AG09309 (cell line): ENCODE measurements at regions not wholly inside any gene's neighbourhood (a gene's known extent, or its start where the extent isn't known, plus 50 kb on each side); places are given as distances from the start of the nearest gene placed in this dataset.

Source experiments
- DNase-seq: peaks from one replicate; pipeline ENCODE4 v3.0.0-alpha.2; 2010; ENCODE audit warnings: low read depth
- H3K4me3 ChIP-seq: 2 replicates; pipeline ENCODE4 v1.5.1; 2011; ENCODE audit warnings: mild to moderate bottlenecking, low read depth, low read length, moderate library complexity; ENCODE audit not compliant: control insufficient read depth
- CTCF ChIP-seq: IDR thresholded peaks from 2 replicates; pipeline ENCODE4 v1.5.1; 2011; ENCODE audit warnings: mild to moderate bottlenecking, low read depth, low read length, inconsistent platforms; ENCODE audit not compliant: insufficient read depth, control insufficient read depth; ENCODE audit errors: missing control alignments

- TF ChIP-seq CTCF = no peak
- H3K4me3 ChIP-seq = no peak overlapping the region
- DNase-seq = no peak
Observed at GRCh38 chr4:173937631-173938270, 345.7 kb downstream of the FBXO8 start.

GRCh38 chr4:173936861-173937260 is 346.6 kb downstream of the FBXO8 start:
- no peak for DNase-seq
- TF ChIP-seq CTCF = no peak
- H3K4me3 ChIP-seq = no peak overlapping the region

GRCh38 chr4:173935622-173936405 is 347.7 kb downstream of the FBXO8 start:
- H3K4me3 ChIP-seq = no peak overlapping the region
- no peak for DNase-seq
- no peak for TF ChIP-seq CTCF

GRCh38 chr4:173934933-173935620 is 348.4 kb downstream of the FBXO8 start:
- H3K4me3 ChIP-seq = no peak overlapping the region
- DNase-seq = no peak
- TF ChIP-seq CTCF = no peak

GRCh38 chr4:173934201-173934600 is 349.3 kb downstream of the FBXO8 start:
- TF ChIP-seq CTCF = no peak
- no peak overlapping the region for H3K4me3 ChIP-seq
- no peak for DNase-seq

GRCh38 chr4:173932701-173933100 is 350.8 kb downstream of the FBXO8 start:
- no peak overlapping the region for H3K4me3 ChIP-seq
- TF ChIP-seq CTCF = no peak
- DNase-seq = no peak
